Progenitor cell of endocrine pancreas (in vitro differentiated cells): ENCODE measurements at regions not wholly inside any gene's neighbourhood (a gene's known extent, or its start where the extent isn't known, plus 50 kb on each side); places are given as distances from the start of the nearest gene placed in this dataset.

ENCODE experiments used
- DNase-seq: peaks from one replicate; pipeline ENCODE4 v3.0.0; 2021; ENCODE audit warnings: low spot score; ENCODE audit not compliant: unreplicated experiment
- H3K27ac Mint-ChIP-seq: 2 replicates; pipeline ENCODE4 v1.8.0; 2021; ENCODE audit warnings: mild to moderate bottlenecking, moderate library complexity, mixed read lengths
- H3K27me3 Mint-ChIP-seq: 2 replicates; pipeline ENCODE4 v1.8.0; 2021; ENCODE audit warnings: mixed read lengths
- H3K36me3 Mint-ChIP-seq: 2 replicates; pipeline ENCODE4 v1.8.0; 2022; ENCODE audit warnings: mixed read lengths; ENCODE audit not compliant: insufficient read depth
- H3K4me1 Mint-ChIP-seq: 2 replicates; pipeline ENCODE4 v1.8.0; 2021; ENCODE audit warnings: low read depth, mixed read lengths
- H3K4me3 Mint-ChIP-seq: 2 replicates; pipeline ENCODE4 v1.8.0; 2021; ENCODE audit warnings: low read depth, mild to moderate bottlenecking, moderate library complexity, mixed read lengths
- H3K9me3 Mint-ChIP-seq: 2 replicates; pipeline ENCODE4 v1.8.0; 2021; ENCODE audit warnings: low read depth, mixed read lengths
- TF ChIP-seq, protein P1 (sequence below): fragments of 200-600 bp; sonication (generic); IDR thresholded peaks from one replicate; pipeline ENCODE4 v1.5.0; 2021; ENCODE audit warnings: antibody characterized with exemption, mild to moderate bottlenecking; ENCODE audit not compliant: unreplicated experiment

DNA sequence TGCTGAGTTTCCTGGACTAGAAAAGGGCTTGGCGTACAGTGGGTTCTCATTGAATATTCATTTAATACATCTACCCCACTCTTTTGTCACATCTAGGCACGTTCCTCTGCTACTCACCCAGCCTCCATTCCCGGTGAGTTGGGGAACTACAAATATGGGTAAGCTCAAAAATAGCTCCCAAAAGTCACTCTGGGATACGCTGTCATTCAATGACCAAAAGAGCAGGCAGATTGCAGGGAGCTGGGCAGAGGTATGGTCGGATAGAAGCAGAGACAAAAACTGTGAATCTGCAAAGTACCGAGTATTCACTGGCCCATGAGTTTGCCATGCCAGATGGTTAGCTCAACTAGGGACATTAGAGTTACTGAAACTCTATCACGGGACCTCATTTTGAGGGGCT, 103.9 kb upstream of the SASH1 start:
- no peak for DNase-seq
- H3K27me3 Mint-ChIP-seq, result no peaks in the 10 kb centered on the region
- no peak overlapping the region for H3K4me3 Mint-ChIP-seq
- no peaks in the 10 kb centered on the region for H3K9me3 Mint-ChIP-seq
- no peaks in the 10 kb centered on the region for H3K36me3 Mint-ChIP-seq
- H3K4me1 Mint-ChIP-seq, result peaks cover 2% of the 10 kb centered on the region
- H3K27ac Mint-ChIP-seq, result no peak overlapping the region
- TF ChIP-seq, protein P1, sequence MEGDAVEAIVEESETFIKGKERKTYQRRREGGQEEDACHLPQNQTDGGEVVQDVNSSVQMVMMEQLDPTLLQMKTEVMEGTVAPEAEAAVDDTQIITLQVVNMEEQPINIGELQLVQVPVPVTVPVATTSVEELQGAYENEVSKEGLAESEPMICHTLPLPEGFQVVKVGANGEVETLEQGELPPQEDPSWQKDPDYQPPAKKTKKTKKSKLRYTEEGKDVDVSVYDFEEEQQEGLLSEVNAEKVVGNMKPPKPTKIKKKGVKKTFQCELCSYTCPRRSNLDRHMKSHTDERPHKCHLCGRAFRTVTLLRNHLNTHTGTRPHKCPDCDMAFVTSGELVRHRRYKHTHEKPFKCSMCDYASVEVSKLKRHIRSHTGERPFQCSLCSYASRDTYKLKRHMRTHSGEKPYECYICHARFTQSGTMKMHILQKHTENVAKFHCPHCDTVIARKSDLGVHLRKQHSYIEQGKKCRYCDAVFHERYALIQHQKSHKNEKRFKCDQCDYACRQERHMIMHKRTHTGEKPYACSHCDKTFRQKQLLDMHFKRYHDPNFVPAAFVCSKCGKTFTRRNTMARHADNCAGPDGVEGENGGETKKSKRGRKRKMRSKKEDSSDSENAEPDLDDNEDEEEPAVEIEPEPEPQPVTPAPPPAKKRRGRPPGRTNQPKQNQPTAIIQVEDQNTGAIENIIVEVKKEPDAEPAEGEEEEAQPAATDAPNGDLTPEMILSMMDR, result no peak

DNA sequence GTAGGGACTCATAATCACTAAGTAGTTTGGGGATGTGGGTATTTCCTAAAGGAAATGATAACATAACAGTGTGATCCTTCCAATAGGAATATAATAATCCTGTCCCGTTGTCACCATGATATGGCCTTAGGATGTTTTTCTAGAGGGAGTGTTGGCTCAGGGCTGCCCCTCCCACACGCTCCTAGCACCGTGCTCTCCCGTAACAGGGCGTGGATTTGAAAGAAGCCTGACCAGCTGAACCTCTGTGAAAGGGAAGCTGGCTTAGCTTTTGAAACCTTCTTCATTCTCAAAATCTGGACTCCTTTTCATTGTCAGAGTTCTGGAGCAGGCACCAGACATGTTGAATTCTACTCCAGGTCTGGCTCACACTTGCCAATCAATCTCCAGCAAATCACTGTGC, 103.4 kb upstream of the SASH1 start:
- Mint-ChIP-seq H3K27ac (no peak overlapping the region), H3K4me3 (no peak overlapping the region), H3K4me1 (peaks cover 2% of the 10 kb centered on the region), H3K27me3 (no peaks in the 10 kb centered on the region), H3K36me3 (no peaks in the 10 kb centered on the region), H3K9me3 (no peaks in the 10 kb centered on the region)
- no peak for DNase-seq
- TF ChIP-seq, protein P1, result no peak

DNA sequence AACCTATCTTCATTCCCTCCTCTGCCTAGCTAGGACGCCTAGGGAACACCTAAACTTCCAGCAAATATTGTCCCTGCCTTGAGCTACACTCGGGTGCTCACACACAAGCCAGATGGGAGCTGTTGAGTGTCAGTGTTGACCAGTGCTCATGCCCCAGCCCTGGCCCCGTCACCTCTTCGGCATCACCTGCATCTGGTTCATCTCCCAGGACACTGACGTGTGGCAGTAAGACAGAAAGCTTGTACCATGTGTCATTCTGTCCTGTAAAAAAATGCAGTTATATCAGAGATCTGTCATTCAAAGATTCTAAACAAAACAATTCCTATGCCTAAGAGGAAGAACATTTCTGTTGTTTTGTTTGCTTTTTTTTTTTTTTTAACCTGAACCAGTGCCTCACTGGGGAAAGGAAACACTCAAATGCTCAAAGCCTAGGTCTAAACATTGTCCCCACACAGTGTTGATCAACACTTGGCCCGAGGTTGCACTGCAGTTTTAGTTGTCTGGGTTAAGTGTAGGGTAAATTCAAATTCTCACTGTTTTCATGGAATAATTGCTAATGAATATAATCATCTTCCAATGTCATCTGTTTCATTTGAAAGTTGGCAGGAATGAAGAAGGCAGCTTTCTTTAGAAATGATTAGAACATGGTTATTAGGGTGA, 102.7 kb upstream of the SASH1 start:
- Mint-ChIP-seq H3K4me1 (peaks cover 4% of the 10 kb centered on the region), H3K4me3 (no peak overlapping the region), H3K27ac (no peak overlapping the region), H3K27me3 (no peaks in the 10 kb centered on the region), H3K9me3 (no peaks in the 10 kb centered on the region), H3K36me3 (no peaks in the 10 kb centered on the region)
- TF ChIP-seq, protein P1, result no peak
- no peak for DNase-seq

DNA sequence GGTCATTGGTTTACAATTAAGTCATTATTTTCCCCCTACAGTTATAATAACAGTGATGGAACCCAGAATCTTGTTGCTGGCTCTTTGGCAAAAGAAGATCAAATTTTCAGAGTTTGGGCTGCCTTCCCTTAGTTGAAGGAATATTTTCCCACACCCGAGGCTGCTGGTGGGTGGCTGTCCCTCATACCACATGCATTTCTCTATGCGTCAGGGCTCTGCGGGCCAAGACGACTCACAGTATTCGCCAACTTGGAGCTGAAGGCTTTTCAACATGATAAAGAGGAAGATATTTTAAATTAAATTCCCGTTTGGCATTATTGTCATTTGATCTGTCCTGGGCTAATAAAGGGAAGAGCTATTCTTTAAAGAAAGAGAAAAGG, 102.2 kb upstream of the SASH1 start:
- H3K9me3 Mint-ChIP-seq, result no peaks in the 10 kb centered on the region
- H3K4me1 Mint-ChIP-seq, result peaks cover 4% of the 10 kb centered on the region
- H3K27me3 Mint-ChIP-seq, result no peaks in the 10 kb centered on the region
- H3K4me3 Mint-ChIP-seq, result no peak overlapping the region
- TF ChIP-seq, protein P1, result no peak
- no peak overlapping the region for H3K27ac Mint-ChIP-seq
- H3K36me3 Mint-ChIP-seq, result no peaks in the 10 kb centered on the region
- no peak for DNase-seq

DNA sequence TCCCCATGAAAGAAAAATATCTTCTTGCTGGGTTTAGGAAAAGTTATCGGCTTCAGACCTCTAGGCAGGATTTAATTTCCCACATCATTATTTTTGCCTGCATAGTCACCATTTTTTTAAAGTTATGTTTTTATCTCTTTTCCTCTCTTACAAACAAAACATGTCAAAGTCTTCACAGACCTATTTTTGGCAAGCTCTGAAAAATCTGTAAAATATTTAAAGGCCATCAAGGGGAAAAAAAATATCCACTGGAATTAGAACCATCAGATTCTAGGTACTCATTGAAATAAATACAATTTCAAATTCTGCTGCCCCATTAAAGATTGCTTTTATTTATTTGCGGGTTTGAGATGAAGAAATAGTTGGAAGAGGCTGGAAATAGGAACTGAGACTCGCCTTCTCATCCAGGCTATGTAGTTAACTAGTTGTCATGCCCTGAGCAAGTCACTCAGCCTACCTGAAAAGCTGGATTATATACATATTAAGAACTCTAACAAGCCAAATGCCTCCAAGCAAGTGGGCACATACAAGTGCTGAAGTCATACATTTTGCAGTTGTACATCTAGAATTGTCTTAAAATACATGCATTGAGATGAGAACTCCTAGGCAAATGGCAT, 101.7 kb upstream of the SASH1 start:
- TF ChIP-seq, protein P1, result no peak

More for the DNA sequence above, 101.7 kb upstream of the SASH1 start:
- no peak for DNase-seq
- Mint-ChIP-seq H3K4me1 (peaks cover 4% of the 10 kb centered on the region), H3K9me3 (no peaks in the 10 kb centered on the region), H3K4me3 (no peak overlapping the region), H3K27ac (no peak overlapping the region), H3K36me3 (no peaks in the 10 kb centered on the region), H3K27me3 (no peaks in the 10 kb centered on the region)
